Gastrocnemius medialis (tissue), 4 donors: ENCODE measurements at regions not wholly inside any gene's neighbourhood (a gene's known extent, or its start where the extent isn't known, plus 50 kb on each side); places are given as distances from the start of the nearest gene placed in this dataset.
"Not testable (repeated sequence)": the region's sequence is repeated elsewhere in the genome, so short reads cannot be mapped to it uniquely, and the experiment has no call there.

ENCODE experiments used
- ATAC-seq, 2 donors: fragments of 150-250 bp; one replicate each; pipeline ENCODE4 v1.9.1; 2016
- DNase-seq, 2 donors: peaks; one replicate each; pipeline ENCODE4 v3.0.0-alpha.2; 2019
- H3K27ac ChIP-seq, 4 donors: fragments of 200-600 bp; sonication (generic); 1 replicate in 1 of 4; 2 replicates in 3 of 4; pipeline ENCODE4 v1.5.1; 2016 to 2018; ENCODE audit warnings: mild to moderate bottlenecking in 2 of 4, moderate library complexity in 1 of 4
- H3K27me3 ChIP-seq, 3 donors: fragments of 200-600 bp; sonication (generic) in 2 of 3; 1 replicate in 1 of 3; 2 replicates in 2 of 3; pipeline versions ENCODE4 v1.5.1 to v1.6.0; 2016 to 2019; ENCODE audit warnings: mild to moderate bottlenecking in 1 of 3, moderate library complexity in 1 of 3
- H3K36me3 ChIP-seq, 2 donors: fragments of 200-600 bp; sonication (generic) in 1 of 2; one replicate each; pipeline ENCODE4 v1.5.1; 2017 to 2018
- H3K4me1 ChIP-seq, 2 donors: fragments of 200-600 bp; sonication (generic) in 1 of 2; one replicate each; pipeline ENCODE4 v1.5.1; 2016 to 2017; ENCODE audit warnings: mild to moderate bottlenecking in 2 of 2
- H3K4me3 ChIP-seq, 4 donors: fragments of 200-600 bp; sonication (generic) in 3 of 4; 1 replicate in 1 of 4; 2 replicates in 3 of 4; pipeline ENCODE4 v1.5.1; 2016 to 2019; ENCODE audit warnings: mild to moderate bottlenecking in 2 of 4
- H3K9me3 ChIP-seq, 3 donors: fragments of 200-600 bp; sonication (generic) in 2 of 3; 1 replicate in 1 of 3; 2 replicates in 2 of 3; pipeline ENCODE4 v1.5.1; 2016 to 2019
- POLR2A ChIP-seq, 2 donors: fragments of 450-650 bp; IDR thresholded peaks; one replicate each; pipeline ENCODE4 v1.6.1; 2017; ENCODE audit warnings: antibody characterized with exemption in 2 of 2, mild to moderate bottlenecking in 2 of 2, moderate library complexity in 2 of 2
- in situ Hi-C, 4 donors: fragments of 200-750 bp; cut with MboI; loops; one replicate each; pipeline versions ENCODE4 v1.15.0 to v1.8.0; 2017; ENCODE audit warnings: low sequenced_read_pairs in 4 of 4
- intact Hi-C: fragments of 100-400 bp; cut with DNase I; formaldehyde crosslinking; loops from one replicate; pipeline ENCODE4 v1.15.1; 2023; ENCODE audit warnings: low total_unique reads
- TF ChIP-seq, protein P1 (sequence below), 5 experiments: fragments of 450-650 bp in 3 of 5; fragments of 200-600 bp in 2 of 5; sonication (generic) in 2 of 5; IDR thresholded peaks in 4 of 5; conservative IDR thresholded peaks in 1 of 5; 1 replicate in 4 of 5; 2 replicates in 1 of 5; pipeline ENCODE4 v1.5.1; 2016 to 2019; ENCODE audit warnings: antibody characterized with exemption in 5 of 5, mild to moderate bottlenecking in 3 of 5, moderate library complexity in 3 of 5

DNA sequence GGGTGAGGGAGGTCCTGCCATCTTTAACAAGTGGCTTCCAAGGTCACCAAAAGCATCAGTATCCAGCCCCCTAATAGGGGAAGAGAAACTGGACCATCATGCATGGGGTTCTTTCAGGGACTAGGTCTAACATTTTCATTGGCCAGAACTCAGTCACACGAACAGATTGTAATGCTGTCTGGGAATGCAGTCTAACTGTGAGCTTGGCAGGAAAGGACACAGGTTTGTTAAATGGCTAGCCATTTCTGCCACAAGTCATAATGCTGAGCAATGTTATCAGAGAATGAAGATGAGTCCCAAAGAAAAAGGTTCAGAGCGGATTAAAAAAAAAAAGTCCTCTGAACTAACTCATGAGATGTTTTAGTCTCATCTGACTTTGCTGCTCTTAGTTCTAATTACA lies 70.9 kb upstream of the TNP1 start:
- no peak overlapping the region for H3K4me3 ChIP-seq
- H3K9me3 ChIP-seq, result no peaks in the 10 kb centered on the region
- no peaks in the 10 kb centered on the region for H3K27me3 ChIP-seq
- no peak overlapping the region for H3K27ac ChIP-seq
- H3K4me1 ChIP-seq, result peaks cover 0 to 7% of the 10 kb centered on the region in 2 donors
- no peak for TF ChIP-seq POLR2A (IDR thresholded peaks at IDR 0.05)
- TF ChIP-seq, protein P1, sequence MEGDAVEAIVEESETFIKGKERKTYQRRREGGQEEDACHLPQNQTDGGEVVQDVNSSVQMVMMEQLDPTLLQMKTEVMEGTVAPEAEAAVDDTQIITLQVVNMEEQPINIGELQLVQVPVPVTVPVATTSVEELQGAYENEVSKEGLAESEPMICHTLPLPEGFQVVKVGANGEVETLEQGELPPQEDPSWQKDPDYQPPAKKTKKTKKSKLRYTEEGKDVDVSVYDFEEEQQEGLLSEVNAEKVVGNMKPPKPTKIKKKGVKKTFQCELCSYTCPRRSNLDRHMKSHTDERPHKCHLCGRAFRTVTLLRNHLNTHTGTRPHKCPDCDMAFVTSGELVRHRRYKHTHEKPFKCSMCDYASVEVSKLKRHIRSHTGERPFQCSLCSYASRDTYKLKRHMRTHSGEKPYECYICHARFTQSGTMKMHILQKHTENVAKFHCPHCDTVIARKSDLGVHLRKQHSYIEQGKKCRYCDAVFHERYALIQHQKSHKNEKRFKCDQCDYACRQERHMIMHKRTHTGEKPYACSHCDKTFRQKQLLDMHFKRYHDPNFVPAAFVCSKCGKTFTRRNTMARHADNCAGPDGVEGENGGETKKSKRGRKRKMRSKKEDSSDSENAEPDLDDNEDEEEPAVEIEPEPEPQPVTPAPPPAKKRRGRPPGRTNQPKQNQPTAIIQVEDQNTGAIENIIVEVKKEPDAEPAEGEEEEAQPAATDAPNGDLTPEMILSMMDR (IDR thresholded peaks at IDR 0.05 in 4 of 5, conservative IDR thresholded peaks at IDR 0.05 in 1 of 5), result no peak
- in situ Hi-C loops, result no loop called here
- DNase-seq, result no peak
- no peak for ATAC-seq
- intact Hi-C loops, result no loop called here
- H3K36me3 ChIP-seq, result no peaks in the 10 kb centered on the region

GRCh38 chr2:216929338-216929737 lies 69.5 kb upstream of the TNP1 start:
- H3K27ac ChIP-seq, H3K36me3 ChIP-seq, H3K27me3 ChIP-seq, H3K4me3 ChIP-seq, H3K4me1 ChIP-seq, in situ Hi-C loops, ATAC-seq, intact Hi-C loops, DNase-seq, H3K9me3 ChIP-seq: not testable (repeated sequence)

GRCh38 chr2:216927163-216927562 lies 67.3 kb upstream of the TNP1 start:
- no peaks in the 10 kb centered on the region for H3K36me3 ChIP-seq
- in situ Hi-C loops (no loop called here), intact Hi-C loops (no loop called here)
- no peak overlapping the region for H3K4me3 ChIP-seq
- H3K4me1 ChIP-seq, result no peaks in the 10 kb centered on the region
- TF ChIP-seq, protein P1 (IDR thresholded peaks at IDR 0.05 in 4 of 5, conservative IDR thresholded peaks at IDR 0.05 in 1 of 5), result no peak
- no peak for TF ChIP-seq POLR2A (IDR thresholded peaks at IDR 0.05)
- H3K27ac ChIP-seq, result no peak overlapping the region
- no peaks in the 10 kb centered on the region for H3K27me3 ChIP-seq
- no peaks in the 10 kb centered on the region for H3K9me3 ChIP-seq
- no peak for DNase-seq
- no peak for ATAC-seq

GRCh38 chr2:216925636-216926366 lies 65.9 kb upstream of the TNP1 start:
- no peak for ATAC-seq
- TF ChIP-seq, protein P1 (IDR thresholded peaks at IDR 0.05 in 4 of 5, conservative IDR thresholded peaks at IDR 0.05 in 1 of 5), result no peak
- no peak for TF ChIP-seq POLR2A (IDR thresholded peaks at IDR 0.05)
- Histone ChIP-seq H3K27me3 (no peaks in the 10 kb centered on the region), H3K4me1 (no peaks in the 10 kb centered on the region), H3K9me3 (no peaks in the 10 kb centered on the region), H3K4me3 (no peak overlapping the region), H3K36me3 (no peaks in the 10 kb centered on the region), H3K27ac (no peak overlapping the region)
- intact Hi-C loops (no loop called here), in situ Hi-C loops (no loop called here)
- no peak for DNase-seq

DNA sequence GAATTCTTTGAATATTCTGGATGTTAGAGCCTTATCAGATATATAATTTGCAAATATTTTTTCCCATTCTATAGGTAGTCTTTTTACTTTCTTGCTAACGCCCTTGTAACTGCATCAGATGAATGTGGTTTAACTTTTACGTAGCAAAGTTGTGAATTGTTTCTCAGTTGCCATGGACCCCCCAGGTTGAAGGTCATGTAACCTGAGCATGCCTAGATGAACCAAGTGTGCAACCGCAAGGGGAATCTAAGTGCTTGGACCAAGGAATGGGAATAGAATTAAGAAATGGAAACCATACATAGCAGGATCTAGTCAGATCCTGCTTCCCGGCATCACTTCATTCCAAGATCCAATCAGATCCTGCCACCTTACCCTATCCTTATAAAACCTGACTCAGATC lies 65.1 kb upstream of the TNP1 start:
- Histone ChIP-seq H3K27me3 (no peaks in the 10 kb centered on the region), H3K36me3 (no peaks in the 10 kb centered on the region), H3K4me1 (no peaks in the 10 kb centered on the region), H3K27ac (no peak overlapping the region), H3K4me3 (no peak overlapping the region), H3K9me3 (no peaks in the 10 kb centered on the region)
- DNase-seq (no peak), ATAC-seq (no peak)
- intact Hi-C loops, result no loop called here
- no peak for TF ChIP-seq POLR2A (IDR thresholded peaks at IDR 0.05)
- TF ChIP-seq, protein P1 (IDR thresholded peaks at IDR 0.05 in 4 of 5, conservative IDR thresholded peaks at IDR 0.05 in 1 of 5), result no peak
- in situ Hi-C loops, result no loop called here
